CD4-positive, alpha-beta T cell treated with Interleukin-12 subunit alpha and Interleukin-12 subunit beta, for 1 hour (primary cell): ENCODE measurements at regions not wholly inside any gene's neighbourhood (a gene's known extent, or its start where the extent isn't known, plus 50 kb on each side); places are given as distances from the start of the nearest gene placed in this dataset.

Experiments
- DNase-seq: peaks from one replicate; pipeline ENCODE4 v3.0.0-alpha.2; 2020

DNA sequence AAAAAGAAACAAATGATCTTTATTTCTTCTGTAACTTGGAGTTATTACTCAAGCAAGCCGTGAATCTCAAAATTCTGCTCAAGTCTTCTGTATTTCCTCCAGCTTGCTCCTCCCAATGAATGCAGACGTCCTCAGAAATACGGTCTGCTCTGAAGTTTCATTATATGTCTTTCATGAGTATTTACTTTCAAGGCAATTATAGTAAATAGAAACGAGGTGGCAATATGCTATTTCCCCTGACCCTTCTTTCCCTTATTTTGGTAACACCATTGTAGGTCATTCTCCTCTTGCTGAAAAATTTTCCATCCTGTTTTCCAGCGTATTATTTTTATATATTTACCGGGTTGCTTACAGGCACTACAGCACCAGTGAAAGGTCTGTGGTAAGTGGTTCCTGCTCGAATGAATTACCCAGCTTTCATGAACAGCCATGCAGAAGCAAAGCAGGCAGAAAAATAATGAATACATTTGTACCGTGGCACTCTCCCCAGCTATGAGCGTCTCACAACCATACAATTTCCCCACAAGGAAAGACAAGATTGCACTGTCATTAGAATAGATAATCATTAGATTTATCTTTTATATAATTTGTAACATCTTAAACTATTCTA, 350.9 kb upstream of the PKN2 start:
- no peak for DNase-seq

DNA sequence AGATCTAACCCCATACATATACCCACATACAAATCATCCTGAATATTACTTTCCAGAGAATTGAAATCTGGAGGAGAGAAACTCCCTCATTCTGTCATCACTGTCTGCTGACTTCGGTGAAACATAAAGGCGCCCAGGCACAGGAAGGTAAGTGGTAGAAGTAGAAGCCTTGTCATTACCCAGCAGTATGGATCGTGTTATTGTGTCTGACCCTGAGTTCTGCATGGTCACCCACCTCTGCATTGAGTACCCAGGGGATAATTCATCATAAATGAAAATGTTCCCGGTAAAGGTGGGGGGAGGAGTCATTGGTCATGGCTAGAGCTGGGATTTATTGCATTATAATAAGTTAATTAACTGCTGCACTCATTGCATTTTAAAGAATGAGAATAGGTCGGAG, 342.6 kb upstream of the PKN2 start:
- DNase-seq, result no peak

DNA sequence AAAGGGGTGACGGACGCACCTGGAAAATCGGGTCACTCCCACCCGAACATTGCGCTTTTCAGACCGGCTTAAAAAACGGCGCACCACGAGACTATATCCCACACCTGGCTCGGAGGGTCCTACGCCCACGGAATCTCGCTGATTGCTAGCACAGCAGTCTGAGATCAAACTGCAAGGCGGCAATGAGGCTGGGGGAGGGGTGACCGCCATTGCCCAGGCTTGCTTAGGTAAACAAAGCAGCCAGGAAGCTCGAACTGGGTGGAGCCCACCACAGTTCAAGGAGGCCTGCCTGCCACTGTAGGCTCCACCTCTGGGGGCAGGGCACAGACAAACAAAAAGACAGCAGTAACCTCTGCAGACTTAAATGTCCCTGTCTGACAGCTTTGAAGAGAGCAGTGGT, 342.0 kb upstream of the PKN2 start:
- peak; percentile 16 for DNase-seq

DNA sequence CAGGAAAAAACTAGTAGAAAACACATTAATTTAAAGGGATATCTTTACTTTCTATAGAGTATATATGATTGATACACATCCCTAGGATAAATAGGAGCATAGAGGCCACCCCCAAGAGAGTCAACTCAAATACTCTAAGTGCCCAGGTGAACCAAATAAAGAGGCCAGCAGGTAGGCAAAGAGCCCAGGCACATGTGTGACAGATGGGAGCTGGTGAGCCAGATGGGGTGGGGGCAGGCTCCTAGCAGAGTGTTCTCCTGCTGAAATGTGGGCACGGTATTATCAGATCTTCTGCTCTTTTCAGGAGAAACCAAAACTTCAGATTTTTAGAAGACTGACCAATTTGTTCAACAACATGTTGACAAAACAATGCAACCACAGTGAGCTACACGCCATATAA, 333.4 kb upstream of the PKN2 start:
- DNase-seq, result no peak

DNA sequence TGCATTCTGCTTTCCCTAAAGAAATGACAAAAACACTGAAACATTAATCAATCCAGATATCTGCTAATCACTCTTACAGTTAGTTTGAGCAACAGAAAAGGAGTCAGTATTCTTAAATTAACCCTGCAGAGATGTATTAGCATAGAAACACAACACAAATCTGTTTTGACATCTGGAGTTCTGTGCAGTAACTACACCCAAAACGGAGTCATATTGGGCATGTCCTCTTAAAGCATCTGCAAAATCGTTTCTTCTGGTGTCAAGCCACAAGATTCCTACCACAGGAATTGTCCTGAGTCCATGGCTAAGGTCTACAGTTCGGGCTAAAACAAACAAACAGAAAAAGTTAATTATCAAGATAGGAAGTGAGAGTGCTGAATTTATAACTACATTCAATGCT, 332.1 kb upstream of the PKN2 start:
- DNase-seq, result no peak

DNA sequence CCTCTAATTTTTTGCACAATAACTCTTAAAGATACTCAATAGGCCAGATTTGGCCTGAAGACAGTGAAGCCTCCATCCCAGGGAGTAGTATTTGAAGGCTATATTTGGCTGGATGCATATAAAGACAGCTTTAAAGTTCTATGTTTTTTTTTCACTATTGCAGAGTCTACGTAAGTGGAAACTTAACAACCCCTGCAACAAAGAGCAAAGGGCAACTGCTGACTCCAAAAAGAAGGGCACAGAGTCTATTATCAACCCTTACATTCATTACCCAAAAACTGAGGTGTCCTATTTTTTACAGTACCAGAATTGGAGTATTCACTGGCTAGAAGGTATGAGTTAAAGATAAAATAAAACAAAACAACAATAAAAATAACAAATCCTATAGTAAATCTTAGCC, 329.8 kb upstream of the PKN2 start:
- DNase-seq, result no peak

DNA sequence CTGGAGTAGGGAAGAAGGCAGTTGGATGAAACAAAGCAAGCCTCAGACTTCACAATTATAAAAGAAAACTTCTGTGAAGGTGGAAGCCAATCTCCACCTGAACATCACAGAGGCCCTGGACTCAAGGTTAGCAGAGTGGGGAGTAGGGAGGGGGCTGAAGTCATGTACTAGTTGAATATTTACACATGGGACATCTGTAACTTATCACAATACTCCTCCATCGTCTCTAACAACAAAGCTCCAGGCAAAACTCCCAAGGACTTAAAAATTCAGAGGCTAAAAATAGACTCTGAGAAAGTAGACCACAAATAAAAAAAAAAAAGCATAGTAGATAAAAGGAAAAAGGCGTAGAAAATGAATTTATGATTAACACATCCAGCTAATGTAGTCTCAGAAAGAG, 326.3 kb upstream of the PKN2 start:
- no peak for DNase-seq

DNA sequence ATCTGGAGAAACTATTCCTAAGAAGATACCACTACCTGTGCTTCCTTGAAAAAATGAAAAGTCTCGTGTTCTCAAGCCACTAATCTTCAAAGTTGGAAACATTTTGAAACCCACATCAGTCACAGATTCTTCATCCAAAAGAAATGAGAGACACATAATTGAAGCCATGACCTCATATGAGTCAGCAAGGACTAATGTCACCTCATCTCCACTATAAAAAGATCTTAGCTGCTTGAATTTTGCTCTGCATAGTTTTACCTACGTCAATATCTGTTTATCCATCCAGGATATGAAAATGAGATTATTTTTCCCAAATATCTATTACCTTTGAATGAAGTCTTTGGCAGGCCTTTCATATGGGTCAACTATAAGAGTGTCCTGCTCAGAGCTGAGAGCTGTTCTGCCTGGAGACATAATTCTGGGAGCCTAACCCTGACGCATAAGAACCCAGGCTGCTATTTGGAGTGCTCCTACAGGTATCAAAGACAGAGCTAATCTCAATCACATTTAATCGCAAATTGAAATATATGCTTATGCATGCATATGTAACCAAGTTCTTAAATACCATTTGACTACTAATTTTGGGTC, 312.5 kb upstream of the PKN2 start:
- DNase-seq, result no peak

DNA sequence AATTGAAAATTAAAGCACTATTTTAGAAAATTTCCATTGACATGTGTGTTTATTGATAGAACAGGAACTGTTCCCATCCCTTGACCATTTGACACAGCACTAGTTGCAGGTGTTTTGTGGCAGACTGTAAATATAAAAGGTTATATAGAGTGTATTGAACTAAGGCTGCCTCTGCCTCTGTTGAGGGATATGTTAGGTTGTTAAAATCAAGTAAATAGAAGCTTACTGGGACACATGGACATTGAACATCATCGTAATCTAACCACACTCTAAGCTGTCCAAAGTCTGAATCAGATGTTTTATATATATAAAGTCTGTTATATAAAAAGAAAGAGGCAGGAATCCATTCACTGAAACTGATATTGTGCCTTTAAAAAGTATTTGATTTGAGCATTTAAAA, 308.1 kb upstream of the PKN2 start:
- no peak for DNase-seq

DNA sequence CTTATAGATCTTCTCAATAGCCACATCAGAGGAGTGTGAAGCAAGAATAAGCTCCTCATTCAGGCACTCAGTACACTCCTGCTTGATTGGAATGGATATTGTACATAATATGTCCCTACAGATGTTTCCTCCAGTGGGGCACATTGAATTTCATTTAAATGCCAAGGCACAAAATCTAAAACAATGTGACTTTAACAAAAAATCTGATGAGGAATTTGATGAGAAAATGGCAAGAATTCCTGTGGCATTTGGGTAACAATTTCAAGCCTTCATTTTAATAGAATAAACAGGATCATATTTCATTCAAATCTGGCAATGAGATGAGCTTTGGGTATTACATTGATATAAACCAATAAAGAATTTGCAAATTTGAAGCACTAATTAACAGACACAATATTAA, 307.7 kb upstream of the PKN2 start:
- DNase-seq, result no peak

DNA sequence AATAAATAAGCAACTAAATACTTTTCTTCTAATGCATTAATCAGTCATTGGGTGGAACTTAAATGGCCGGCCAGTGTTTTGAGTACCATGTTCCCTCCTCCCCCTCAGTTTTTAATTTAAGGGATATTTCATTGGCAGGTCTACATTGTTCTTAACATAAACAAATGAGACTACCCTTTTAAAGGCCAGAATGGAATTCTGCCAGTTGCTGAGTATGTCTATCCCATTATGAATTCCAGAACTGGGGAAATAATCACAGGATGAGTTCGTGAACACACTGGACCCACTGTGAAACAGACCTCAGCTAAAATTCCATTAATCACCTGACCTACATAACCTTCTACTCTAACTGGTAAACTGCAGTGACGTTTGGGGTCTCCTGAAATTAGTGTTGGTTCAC, 305.5 kb upstream of the PKN2 start:
- DNase-seq, result no peak

DNA sequence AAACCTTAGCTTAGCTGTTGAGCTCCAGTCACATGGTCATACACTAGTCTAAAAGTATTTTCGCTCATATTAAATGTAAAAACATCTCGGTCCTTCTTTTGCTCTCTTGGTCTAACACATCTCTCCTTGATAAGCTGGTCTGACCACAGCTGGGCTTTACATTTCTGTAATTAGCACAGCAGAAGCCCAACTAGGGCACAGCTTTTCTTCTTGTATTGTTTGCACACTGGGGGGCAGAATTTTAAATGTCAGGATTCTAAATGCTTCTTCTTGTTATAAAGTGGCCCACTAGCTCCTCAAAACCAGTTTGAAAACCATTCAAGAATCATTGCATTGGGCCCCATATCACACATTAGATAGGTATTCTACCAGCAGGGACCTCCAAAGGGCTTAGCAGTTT, 289.1 kb upstream of the PKN2 start:
- no peak for DNase-seq

DNA sequence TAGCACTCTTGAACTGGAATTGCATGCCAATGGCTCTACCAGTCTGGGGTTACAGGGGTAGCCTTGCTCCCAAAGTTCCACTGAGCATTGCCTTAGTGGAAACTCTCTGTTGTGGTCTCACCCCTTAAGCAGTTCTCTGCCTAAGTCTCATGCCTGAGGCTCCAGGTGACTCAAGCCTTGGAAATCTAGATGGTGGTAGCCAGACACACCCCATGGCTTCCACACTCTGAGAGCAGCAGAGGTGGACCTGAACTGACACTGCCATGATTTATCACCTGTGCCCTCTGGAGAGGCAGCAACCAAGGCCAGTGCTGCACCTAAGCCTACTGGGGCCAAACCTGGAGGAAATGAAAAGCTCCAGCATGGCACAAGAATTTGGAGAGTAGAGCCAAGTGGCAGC, 285.7 kb upstream of the PKN2 start:
- no peak for DNase-seq

DNA sequence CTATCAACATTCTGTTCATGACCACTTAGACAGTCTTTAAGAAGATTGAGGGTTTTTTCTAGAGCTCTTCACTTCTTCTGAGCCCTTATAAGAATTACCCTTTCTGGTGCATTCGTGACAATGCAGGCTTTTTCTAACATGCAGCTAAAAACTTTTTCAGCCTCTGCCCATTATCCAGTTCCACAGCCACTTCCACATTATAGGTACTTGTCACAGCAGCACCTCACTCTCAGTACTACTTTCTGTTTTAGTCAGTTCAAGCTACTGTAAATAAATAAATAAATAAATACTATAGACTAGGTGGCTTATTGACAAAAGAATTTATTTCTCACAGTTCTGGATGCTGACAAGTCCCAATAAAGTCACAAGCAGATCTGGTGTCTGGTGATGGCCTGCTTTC, 284.4 kb upstream of the PKN2 start:
- DNase-seq, result no peak

DNA sequence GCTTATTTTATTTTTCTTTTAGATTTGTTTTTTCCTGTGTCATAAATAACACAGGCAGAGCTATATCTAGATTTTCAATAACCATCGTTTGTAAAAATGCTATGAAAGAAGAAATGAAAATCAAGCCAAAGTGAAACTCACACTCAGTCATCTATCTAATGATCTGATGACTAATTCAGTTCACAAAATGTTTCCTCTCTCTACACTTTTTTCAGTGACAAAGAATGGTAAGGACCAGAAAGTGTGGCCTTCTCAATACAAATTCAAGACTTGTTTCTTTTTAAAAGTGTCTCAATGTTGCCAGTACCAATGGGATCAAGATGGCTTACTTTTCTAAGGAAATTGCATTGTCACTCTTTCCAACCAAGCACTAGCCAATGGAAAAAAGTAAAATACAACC, 282.8 kb upstream of the PKN2 start:
- no peak for DNase-seq

DNA sequence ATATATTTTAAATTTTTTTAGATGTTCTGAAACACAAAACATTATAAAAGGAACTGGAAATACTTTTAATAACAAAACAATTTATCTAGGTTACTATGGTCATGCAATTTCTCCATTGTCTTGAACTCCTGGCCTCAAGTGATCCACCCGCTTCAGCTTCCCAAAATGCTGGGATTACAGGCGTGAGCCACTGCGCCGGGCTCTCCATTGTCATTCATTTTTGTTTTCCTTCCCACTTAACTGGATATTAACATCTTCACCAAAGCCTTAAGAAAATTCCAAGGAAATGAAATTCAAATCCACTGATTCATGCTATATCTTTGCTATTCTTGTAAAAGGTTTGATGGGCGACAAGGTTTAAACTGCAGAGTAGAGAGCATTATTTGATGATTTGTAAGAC, 279.5 kb upstream of the PKN2 start:
- no peak for DNase-seq

DNA sequence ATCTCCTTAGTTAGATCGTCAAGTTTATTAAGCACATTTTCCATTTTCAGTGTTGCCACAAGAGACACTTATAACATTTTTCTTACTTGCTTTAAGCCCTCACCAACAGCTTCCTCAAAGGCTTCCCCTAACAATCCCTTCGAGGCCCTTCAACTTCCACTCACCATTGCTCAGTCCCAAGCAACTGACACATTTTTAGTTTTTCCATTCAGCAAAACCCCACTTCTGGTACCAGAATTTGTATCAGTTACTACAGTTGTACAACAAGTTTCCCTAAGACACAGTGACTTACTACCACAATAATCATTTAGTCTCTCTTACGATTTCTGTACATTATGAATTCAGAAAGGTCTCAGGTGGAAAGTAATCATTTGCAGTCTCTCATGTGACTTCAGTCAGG, 276.8 kb upstream of the PKN2 start:
- DNase-seq, result no peak

DNA sequence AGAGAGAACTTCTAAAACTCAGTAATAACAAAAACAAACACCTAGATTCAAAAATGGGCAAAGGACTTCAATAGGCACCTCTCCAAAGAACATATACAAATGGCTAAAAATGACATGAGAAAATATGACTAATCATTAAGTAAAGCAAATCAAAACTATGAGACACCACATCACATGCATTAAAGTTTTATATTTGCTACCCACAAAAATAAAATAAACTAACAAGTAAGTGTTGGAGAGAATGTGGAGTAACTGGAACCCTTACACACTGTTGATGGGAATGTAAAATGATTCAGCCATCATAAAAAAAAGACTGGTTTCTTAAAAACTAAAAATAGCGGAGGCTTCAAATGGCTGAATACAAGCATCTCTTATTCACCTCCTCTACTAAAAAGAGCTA, 262.1 kb upstream of the PKN2 start:
- no peak for DNase-seq

DNA sequence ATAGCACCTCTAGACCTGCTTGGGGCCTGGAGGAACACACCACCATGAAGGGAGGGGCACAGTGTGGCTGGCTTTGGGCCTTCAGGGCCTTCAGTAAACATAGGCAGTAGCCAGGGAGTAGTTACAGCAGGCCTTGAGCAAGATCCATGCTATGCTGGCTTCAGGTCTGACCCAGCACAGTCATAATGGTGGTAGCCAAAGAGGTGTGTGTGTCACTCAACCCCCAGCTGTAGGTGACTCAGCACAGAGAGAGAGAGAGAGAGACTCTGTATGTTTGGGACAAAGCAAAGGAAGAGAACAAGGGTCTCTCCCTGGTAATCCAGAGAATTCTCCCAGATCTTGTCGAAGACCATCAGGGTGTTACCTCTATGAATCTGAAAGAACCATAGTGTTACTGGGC, 250.5 kb upstream of the PKN2 start:
- DNase-seq, result no peak

DNA sequence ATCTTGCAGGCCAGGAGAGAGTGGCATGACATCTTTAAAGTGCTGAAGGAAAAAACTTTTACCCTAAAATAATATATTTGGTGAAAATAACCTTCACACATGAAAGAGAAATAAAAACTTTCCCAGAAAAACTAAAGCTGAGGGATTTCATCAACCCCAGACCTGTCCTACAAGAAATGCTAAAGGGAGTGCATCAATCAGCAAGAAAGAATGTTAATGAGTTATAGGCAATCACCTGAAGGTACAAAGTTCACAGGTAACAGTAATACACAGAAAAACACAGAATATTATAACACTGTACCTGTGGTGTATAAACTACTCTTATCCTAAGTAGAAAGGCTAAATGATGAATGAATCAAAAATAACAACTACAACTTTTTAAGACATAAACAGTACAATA, 249.2 kb upstream of the PKN2 start:
- DNase-seq, result no peak

DNA sequence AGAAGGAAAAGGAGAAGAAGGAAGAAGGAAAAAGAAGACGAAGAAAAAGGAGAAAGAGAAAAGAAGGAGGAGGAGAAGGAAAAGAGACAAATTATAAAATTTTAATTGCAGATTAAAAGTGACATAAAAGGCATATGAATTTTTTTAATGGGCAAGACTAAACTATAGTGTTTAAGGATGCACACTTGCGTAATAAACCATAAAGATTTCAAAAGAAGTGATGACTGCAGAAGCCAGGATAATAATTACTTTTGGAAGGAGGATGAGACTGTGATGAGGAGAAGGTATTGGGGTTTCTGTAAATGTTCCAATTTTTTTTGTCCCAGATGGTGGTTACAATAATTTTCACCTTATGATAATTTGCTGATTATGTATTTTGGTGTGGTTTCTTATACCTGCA, 243.1 kb upstream of the PKN2 start:
- no peak for DNase-seq

DNA sequence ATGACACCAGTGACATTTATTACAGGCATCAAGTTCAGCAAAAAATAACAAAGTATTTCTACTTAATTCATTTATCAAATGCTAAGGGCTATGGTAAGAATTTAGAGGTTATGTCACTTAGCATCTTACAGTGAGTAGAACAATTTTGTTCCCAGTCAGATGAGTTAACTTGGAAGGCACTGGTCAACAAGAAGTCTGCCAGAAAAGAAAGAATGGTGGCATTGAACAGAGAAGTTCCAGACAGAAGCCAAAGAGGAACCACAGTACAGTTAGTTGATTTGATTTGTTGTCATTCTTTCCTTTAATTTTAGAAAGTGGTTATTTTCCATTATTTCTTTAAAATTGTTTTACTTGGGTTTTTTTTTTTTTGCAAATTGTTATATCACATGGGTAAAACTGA, 232.2 kb upstream of the PKN2 start:
- DNase-seq, result no peak

DNA sequence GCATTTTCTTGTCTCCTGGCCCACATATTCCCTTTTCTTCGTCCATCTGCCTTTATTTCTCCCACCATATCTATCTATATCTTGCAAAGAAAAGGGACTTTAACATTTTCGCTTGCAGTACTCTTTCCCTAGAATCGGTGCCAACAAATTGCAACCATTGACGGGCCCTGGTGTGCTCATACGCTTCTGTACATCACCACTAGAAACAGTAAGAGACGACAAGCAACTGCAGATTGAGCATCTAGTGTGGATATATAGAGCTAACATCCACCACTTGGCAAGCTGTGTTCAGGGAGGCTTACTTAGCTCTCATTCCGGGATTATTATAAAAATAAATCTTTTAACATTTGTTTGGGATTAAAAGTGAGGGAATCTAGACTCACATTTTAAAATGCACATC, 230.8 kb upstream of the PKN2 start:
- no peak for DNase-seq

DNA sequence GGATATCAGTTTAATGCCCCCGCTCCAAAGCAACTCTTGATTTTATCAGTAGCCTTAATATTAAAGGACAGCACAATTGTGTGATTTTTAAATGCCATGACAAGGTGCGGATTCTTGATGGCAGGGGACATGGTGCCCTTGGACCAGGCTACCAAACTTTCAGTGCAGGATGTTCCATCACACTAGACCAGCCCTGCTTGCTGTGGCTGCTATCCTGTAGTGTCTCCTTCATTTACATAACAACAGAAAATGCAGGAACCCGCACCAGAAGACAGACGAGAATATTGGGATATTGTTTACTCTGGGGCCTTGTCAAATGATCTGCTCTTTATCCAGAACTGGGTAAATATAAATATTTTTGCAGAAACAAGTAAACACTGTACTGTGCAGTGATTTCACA, 229.3 kb upstream of the PKN2 start:
- DNase-seq, result no peak

DNA sequence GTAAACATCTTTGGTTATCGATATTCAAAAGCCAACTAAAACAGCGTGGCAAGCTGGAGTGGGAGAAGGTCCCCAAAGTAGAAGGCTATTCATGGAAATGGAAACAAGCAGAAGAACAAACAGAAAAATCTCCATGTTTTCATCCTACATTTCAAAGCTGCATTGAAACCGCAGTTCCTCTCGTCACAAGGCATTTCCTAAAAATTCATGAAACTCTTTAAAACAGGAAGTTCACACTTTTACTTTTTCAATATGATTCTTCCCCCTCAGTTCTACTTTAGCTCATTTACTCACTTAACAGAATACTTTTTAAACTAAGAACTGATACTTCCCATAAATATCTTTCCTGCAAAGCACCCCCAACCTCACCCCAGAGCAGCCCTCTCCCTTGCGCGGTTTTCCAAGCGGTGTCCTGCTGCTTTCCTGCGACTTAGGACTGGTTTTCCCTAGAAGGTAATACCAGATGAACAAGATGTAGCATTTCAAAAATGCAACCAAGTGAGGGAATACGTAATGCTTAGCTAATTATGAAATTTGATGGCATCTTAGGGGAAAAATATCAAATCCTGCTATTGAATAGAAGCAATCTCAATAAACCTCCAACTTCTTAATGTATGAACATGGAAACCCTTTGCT, 228.3 kb upstream of the PKN2 start:
- DNase-seq, result no peak
